ENCODE measurements at regions not wholly inside any gene's neighbourhood (a gene's known extent, or its start where the extent isn't known, plus 50 kb on each side); places are given as distances from the start of the nearest gene placed in this dataset.
"Not testable (repeated sequence)": the region's sequence is repeated elsewhere in the genome, so short reads cannot be mapped to it uniquely, and the experiment has no call there.

GRCh38 chr4:65265526-65265925 lies 404.8 kb downstream of the EPHA5 start:
- DNase-seq = no peak

- DNase-seq = no peak
Observed at GRCh38 chr4:65259296-65259695, 411.0 kb downstream of the EPHA5 start.

GRCh38 chr4:65250916-65251315 lies 419.4 kb downstream of the EPHA5 start:
- no peak for DNase-seq

- no peak for DNase-seq
Observed at GRCh38 chr4:65249111-65249510, 421.2 kb downstream of the EPHA5 start.

GRCh38 chr4:65242156-65242846 lies 428.0 kb downstream of the EPHA5 start:
- no peak for DNase-seq

GRCh38 chr4:65241257-65241997 lies 428.9 kb downstream of the EPHA5 start:
- no peak for DNase-seq

GRCh38 chr4:65234061-65234460 lies 436.2 kb downstream of the EPHA5 start:
- DNase-seq = no peak

- DNase-seq = no peak
Observed at GRCh38 chr4:65227628-65228027, 442.7 kb downstream of the EPHA5 start.

- no peak for DNase-seq
Observed at GRCh38 chr4:65223601-65224000, 446.7 kb downstream of the EPHA5 start.

- not testable (repeated sequence) for DNase-seq
Observed at GRCh38 chr4:65223074-65223473, 447.2 kb downstream of the EPHA5 start.

GRCh38 chr4:65217179-65217578 lies 453.1 kb downstream of the EPHA5 start:
- no peak for DNase-seq

- DNase-seq = no peak
Observed at GRCh38 chr4:65202853-65203236, 467.4 kb downstream of the EPHA5 start.

- no peak for DNase-seq
Observed at GRCh38 chr4:65202165-65202852, 468.0 kb downstream of the EPHA5 start.

- DNase-seq = no peak
Observed at GRCh38 chr4:65195666-65196065, 474.6 kb downstream of the EPHA5 start.

GRCh38 chr4:65195002-65195401 lies 475.3 kb downstream of the EPHA5 start:
- DNase-seq = no peak

GRCh38 chr4:65193985-65194384 lies 476.3 kb downstream of the EPHA5 start:
- DNase-seq = no peak

GRCh38 chr4:65190780-65191179 lies 479.5 kb downstream of the EPHA5 start:
- no peak for DNase-seq

GRCh38 chr4:65175585-65175984 lies 494.7 kb downstream of the EPHA5 start:
- DNase-seq = no peak

- DNase-seq = no peak
Observed at GRCh38 chr4:65170768-65171514, 499.3 kb downstream of the EPHA5 start.

GRCh38 chr4:65167719-65168118 lies 502.6 kb downstream of the EPHA5 start:
- no peak for DNase-seq

GRCh38 chr4:65152205-65152604 lies 518.1 kb downstream of the EPHA5 start:
- no peak for DNase-seq

- DNase-seq = no peak
Observed at GRCh38 chr4:65139998-65140397, 530.3 kb downstream of the EPHA5 start.

GRCh38 chr4:65126200-65126599 lies 544.1 kb downstream of the EPHA5 start:
- DNase-seq = no peak
